Small intestine (tissue), 7 donors: ENCODE measurements at regions not wholly inside any gene's neighbourhood (a gene's known extent, or its start where the extent isn't known, plus 50 kb on each side); places are given as distances from the start of the nearest gene placed in this dataset.

Experiments used
- DNase-seq, 2 donors: peaks; one replicate each; pipeline versions ENCODE4 v3.0.0 to v3.0.0-alpha.2; 2013
- FAIRE-seq: peaks from 2 replicates; lab custom pipeline; 2012; peaks lifted over from hg19 to GRCh38; lab: Jason Lieb, UNC
- H3K27ac ChIP-seq, 3 donors: one replicate each; pipeline ENCODE4 v1.5.1; 2013; ENCODE audit warnings: low read length in 2 of 3, mild to moderate bottlenecking in 2 of 3, control low read depth in 1 of 3, inconsistent platforms in 1 of 3, low read depth in 1 of 3, moderate library complexity in 1 of 3
- H3K27me3 ChIP-seq, 3 donors: one replicate each; pipeline ENCODE4 v1.6.1; 2013; ENCODE audit warnings: low read length in 3 of 3, inconsistent platforms in 1 of 3; ENCODE audit not compliant: control insufficient read depth in 3 of 3, insufficient read depth in 3 of 3
- H3K36me3 ChIP-seq, 3 donors: one replicate each; pipeline ENCODE4 v1.6.1; 2013; ENCODE audit warnings: low read length in 3 of 3, inconsistent platforms in 1 of 3, low read depth in 1 of 3, mild to moderate bottlenecking in 1 of 3, moderate library complexity in 1 of 3; ENCODE audit not compliant: control insufficient read depth in 3 of 3, insufficient read depth in 2 of 3
- H3K4me1 ChIP-seq, 3 donors: one replicate each; pipeline ENCODE4 v1.6.1; 2013; ENCODE audit warnings: low read length in 2 of 3, inconsistent platforms in 1 of 3, low read depth in 1 of 3, mild to moderate bottlenecking in 1 of 3, moderate library complexity in 1 of 3; ENCODE audit not compliant: control insufficient read depth in 3 of 3, insufficient read depth in 2 of 3
- H3K4me3 ChIP-seq, 3 donors: one replicate each; pipeline ENCODE4 v1.5.1; 2013; ENCODE audit warnings: low read length in 3 of 3, control low read depth in 1 of 3, inconsistent platforms in 1 of 3, low read depth in 1 of 3, mild to moderate bottlenecking in 1 of 3, moderate library complexity in 1 of 3
- H3K9me3 ChIP-seq, 2 donors: one replicate each; pipeline ENCODE4 v1.6.1; 2013; ENCODE audit warnings: low read depth in 1 of 2, low read length in 1 of 2; ENCODE audit not compliant: control insufficient read depth in 2 of 2, insufficient read depth in 1 of 2
- WGBS, 3 donors: extraction: QIAGEN DNeasy Blood & Tissue Kit; methylation state at CpG; one replicate each; pipeline ENCODE4 v1.1.7; 2013; 5-methylcytosine and 5-hydroxymethylcytosine counted together
- donor health status: healthy with polysubstance abuse.
- donor health status: control.
- donor health status: control.
- donor health status: Bipolar disorder and iron deficiency.
- donor health status: healthy.

GRCh38 chr6:41996997-41997396 is 53.3 kb upstream of the TAF8 start:
- H3K27ac ChIP-seq = peak overlapping the region; percentile 63 to 93 (median 77)
- 14 to 34% (median 22%) methylated on average over 2 of the region's 2 CpGs for WGBS, 3 donors
- peaks cover 0 to 2% (median 0%) of the 10 kb centered on the region in 3 donors for H3K36me3 ChIP-seq
- DNase-seq = peak; percentile 87 to 98
- H3K4me1 ChIP-seq = peaks cover 0 to 14% (median 0%) of the 10 kb centered on the region in 3 donors
- no peak overlapping the region for H3K4me3 ChIP-seq
- no peaks in the 10 kb centered on the region for H3K9me3 ChIP-seq
- no peaks in the 10 kb centered on the region for H3K27me3 ChIP-seq
- FAIRE-seq = peak; percentile 5

GRCh38 chr6:41997456-41997855 is 52.9 kb upstream of the TAF8 start:
- Histone ChIP-seq H3K4me3 (no peak overlapping the region), H3K36me3 (peaks cover 0 to 2% (median 0%) of the 10 kb centered on the region in 3 donors), H3K9me3 (no peaks in the 10 kb centered on the region), H3K27ac (peak overlapping the region; percentile 63 to 93 (median 77)), H3K4me1 (peaks cover 0 to 14% (median 0%) of the 10 kb centered on the region in 3 donors), H3K27me3 (no peaks in the 10 kb centered on the region)
- WGBS, 3 donors = 20 to 67% (median 59%) methylated on average over 2 of the region's 2 CpGs
- FAIRE-seq = no peak
- DNase-seq = no peak
